ENCODE measurements at regions not wholly inside any gene's neighbourhood (a gene's known extent, or its start where the extent isn't known, plus 50 kb on each side); places are given as distances from the start of the nearest gene placed in this dataset.

DNA sequence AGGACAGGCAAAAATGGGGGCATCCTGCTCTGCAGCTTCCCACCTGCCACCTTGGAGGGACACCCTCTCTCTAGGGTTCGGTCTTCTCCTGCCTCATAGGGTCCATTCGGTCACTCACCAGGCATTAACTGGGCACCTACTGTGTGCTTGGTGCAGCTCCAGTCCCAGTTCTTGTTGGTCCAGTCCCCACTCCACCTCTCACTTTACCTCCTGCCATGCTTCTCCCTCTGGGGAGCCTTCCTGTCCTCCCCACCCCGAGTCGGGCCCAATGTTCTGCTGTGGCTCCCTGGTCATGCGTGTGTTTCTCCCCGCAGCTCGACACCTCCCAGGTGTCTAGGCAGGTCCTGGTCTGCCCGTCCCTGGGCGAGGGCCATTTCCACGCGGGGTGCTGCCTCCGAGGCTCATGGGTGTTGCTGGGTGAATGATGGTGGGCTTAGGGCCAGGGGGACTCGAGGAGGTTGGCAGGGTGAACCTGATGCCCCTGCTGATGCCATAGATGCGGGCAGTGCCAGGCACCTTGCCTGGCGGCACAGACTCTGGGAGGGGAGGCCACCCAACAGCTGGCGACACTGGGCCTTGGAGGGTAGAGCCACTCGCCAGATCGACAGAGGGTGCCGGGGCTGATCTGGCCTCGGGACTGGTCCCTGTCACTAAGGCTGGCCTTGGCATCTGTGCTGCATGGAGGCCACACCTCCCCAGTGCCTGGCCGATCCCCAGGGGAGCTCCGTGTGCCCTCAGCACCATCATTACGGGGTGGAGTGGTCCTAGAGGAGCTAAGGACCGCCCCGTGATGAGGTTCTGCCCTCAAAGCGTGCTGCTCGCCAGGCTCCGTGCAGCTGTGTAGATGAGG is 66.0 kb upstream of the RNU6ATAC start:
- H3K27ac ChIP-seq, result peak overlapping the region; percentile 62; the same call in 1 of the 2 replicates
- TF ChIP-seq, protein P1, sequence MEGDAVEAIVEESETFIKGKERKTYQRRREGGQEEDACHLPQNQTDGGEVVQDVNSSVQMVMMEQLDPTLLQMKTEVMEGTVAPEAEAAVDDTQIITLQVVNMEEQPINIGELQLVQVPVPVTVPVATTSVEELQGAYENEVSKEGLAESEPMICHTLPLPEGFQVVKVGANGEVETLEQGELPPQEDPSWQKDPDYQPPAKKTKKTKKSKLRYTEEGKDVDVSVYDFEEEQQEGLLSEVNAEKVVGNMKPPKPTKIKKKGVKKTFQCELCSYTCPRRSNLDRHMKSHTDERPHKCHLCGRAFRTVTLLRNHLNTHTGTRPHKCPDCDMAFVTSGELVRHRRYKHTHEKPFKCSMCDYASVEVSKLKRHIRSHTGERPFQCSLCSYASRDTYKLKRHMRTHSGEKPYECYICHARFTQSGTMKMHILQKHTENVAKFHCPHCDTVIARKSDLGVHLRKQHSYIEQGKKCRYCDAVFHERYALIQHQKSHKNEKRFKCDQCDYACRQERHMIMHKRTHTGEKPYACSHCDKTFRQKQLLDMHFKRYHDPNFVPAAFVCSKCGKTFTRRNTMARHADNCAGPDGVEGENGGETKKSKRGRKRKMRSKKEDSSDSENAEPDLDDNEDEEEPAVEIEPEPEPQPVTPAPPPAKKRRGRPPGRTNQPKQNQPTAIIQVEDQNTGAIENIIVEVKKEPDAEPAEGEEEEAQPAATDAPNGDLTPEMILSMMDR (conservative IDR thresholded peaks at IDR 0.05; ENCODE audit: low read depth), result no peak
- ChIA-PET CTCF (interaction anchor here (0.7 kb wide), 1 partner anchor 173 kb away, joined by 3 read pairs; no protein-coding TSS in a partner anchor), POLR2A (ENCODE audit: low non-redundant PET) (no interaction called here)
- DNase-seq (ENCODE audit: low spot score), result no peak

DNA sequence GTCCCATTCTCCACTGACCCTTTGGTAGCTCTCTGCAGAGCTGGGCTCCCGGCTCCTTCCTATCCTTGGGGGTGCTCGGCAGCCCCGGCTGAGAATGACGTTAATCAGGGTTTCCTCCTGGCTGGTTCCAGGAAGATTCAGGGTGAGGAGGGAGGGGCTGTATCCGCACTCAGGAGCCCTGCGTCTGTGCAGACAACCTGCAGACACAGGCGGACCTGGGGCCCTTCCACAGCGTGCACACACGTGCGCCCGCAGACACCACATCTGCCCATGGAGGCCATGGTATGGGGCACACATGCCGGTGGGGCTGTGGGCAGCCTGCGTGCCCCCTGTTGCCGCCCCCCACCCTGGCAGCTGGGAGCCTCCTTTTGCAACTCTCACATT is 66.6 kb upstream of the RNU6ATAC start:
- DNase-seq (ENCODE audit: low spot score), result no peak
- peak overlapping the region; percentile 62 for H3K27ac ChIP-seq
- ChIA-PET POLR2A (ENCODE audit: low non-redundant PET) (no interaction called here), CTCF (no interaction called here)
- TF ChIP-seq, protein P1 (conservative IDR thresholded peaks at IDR 0.05; ENCODE audit: low read depth), result no peak

DNA sequence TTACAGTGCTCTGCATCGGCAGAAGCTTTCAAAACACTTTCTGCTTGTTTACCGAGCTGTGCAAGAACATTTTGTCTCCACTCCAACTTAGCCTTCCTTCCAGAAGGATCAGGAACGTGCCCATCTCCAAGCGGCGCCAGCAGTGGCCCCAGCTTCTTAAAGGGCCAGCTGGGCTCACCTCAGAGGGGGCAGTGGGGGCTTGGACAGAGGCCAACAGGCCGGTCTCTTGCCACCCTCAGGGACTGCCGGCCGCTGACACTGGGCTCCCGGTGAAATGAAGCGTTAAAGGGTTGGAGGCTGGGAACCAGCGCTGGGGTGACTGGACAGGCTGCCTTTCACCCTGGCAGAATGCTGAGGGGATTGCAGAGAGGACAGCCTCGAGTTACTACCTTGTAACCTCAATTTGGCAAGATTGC is 67.0 kb upstream of the RNU6ATAC start:
- TF ChIP-seq, protein P1 (conservative IDR thresholded peaks at IDR 0.05; ENCODE audit: low read depth), result no peak
- POLR2A ChIA-PET (ENCODE audit: low non-redundant PET), result no interaction called here
- H3K27ac ChIP-seq, result peak overlapping the region; percentile 62
- CTCF ChIA-PET, result no interaction called here
- DNase-seq (ENCODE audit: low spot score), result no peak

DNA sequence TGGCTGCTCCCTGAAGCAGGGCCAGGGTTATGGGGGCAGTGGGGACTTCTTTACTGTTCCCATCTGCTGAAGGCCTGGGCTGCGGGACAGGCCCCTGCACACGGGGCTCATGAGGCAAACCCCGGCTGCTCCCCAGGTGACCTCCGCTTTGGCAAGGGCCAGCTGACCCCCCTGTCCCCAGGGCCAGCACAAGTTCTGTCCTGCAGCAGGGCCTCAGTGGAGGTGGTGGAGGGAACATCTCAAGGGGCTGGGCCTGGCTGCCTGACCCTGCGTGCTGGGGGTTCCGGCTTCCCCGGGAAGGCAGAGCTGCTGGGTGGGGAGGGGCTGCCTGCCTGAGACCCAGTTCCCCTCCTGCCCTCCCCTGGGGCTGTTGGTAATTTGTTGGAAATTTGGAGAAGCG is 67.4 kb upstream of the RNU6ATAC start:
- TF ChIP-seq, protein P1 (conservative IDR thresholded peaks at IDR 0.05; ENCODE audit: low read depth), result no peak
- CTCF ChIA-PET, result interaction anchor here (0.8 kb wide), 1 partner anchor 346 kb away, joined by 5 read pairs; no protein-coding TSS in a partner anchor
- no peak for DNase-seq (ENCODE audit: low spot score)
- POLR2A ChIA-PET (ENCODE audit: low non-redundant PET), result no interaction called here
- H3K27ac ChIP-seq, result peak overlapping the region; percentile 62

DNA sequence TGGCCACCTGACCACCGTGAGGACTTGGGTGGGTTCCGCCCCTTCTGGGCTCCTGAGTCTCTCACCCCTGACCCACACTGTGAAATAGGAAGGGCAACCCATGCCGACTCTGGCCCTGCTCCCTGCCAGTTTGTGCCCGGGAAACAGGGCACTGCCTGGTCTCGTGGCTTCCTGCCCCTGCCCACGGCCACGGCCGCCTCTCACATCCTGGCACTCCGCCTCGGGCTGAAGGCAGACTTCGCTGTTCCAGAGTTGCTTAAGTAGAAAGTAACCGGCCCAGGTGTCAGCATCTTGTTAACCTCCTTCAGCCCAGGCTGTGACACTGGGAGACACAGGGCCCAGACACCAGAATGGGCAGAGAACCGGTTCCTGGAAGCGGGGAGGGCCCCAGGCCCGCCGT is 68.7 kb upstream of the RNU6ATAC start:
- DNase-seq (ENCODE audit: low spot score), result no peak
- TF ChIP-seq, protein P1 (conservative IDR thresholded peaks at IDR 0.05; ENCODE audit: low read depth), result no peak
- CTCF ChIA-PET, result no interaction called here
- H3K27ac ChIP-seq, result peak overlapping the region; percentile 41; the same call in 1 of the 2 replicates
- POLR2A ChIA-PET (ENCODE audit: low non-redundant PET), result no interaction called here

DNA sequence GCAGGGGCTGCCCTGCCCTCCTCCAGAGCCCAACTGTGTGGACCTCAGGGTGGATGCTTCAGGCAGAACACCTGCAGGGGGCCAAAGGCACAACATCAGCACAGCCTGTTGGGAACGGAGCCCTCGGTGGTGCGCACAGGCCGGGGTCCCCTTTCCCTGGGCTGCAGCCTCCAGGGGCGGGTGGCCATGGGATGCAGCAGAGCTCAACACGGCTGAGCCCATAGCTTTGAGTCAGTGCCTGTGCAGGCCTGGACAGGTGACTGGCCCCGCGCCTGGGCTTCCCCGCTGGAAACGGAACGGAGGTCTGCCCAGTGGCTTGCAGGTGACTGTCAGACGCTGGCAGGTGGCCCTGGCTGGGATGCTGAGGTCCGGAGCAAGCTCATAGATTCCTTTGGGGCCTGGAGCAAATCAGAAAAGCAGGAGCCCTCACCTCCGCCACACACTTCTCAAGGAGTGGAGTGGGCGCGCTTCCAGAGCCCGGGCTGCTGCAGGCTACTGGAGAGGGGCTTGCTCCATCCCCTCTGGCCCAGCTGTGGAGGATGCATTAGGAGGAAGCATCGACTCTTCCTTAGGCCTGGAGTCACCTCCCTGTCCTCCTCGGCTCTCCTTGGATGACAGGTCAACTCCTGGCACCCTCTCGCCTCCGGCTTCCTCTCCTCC is 69.8 kb upstream of the RNU6ATAC start:
- CTCF ChIA-PET, result interaction anchor here (0.6 kb wide), 1 partner anchor 209 kb away, joined by 3 read pairs; no protein-coding TSS in a partner anchor
- peak; percentile 73 for DNase-seq (ENCODE audit: low spot score)
- peak overlapping the region; percentile 41 for H3K27ac ChIP-seq
- POLR2A ChIA-PET (ENCODE audit: low non-redundant PET), result no interaction called here
- TF ChIP-seq, protein P1 (conservative IDR thresholded peaks at IDR 0.05; ENCODE audit: low read depth), result no peak
